ENCODE measurements at regions not wholly inside any gene's neighbourhood (a gene's known extent, or its start where the extent isn't known, plus 50 kb on each side); places are given as distances from the start of the nearest gene placed in this dataset.
A peak's percentile ranks its signal among the peaks of the same experiment; 100 is the strongest.

DNA sequence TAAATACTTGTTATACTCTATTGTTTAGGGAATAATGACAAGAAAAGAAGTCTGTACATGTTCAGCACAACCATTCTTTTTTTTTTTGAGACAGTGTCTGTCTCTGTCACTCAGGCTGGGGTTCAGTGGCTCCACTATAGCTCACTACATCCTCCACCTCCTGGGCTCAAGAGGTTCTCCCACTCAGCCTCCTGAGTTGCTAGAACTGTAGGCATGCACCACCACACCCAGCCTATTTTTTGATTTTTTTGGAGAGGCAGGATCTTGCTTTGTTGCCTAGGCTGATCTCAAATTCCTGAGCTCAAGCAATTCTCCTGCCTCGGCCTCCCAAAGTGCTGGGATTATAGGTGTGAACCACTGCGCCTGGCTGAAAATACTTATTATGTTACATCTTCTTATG is 250.0 kb downstream of the MIAT start:
- WGBS, 10 experiments: 67 to 100% (median 96%) methylated on average over 1 to 2 of the region's 2 CpGs; no CpG with 5 or more reads in 4 of the 10 experiments
- H3K27ac ChIP-seq: no peak overlapping the region
- H3K4me3 ChIP-seq: no peak overlapping the region
- in situ Hi-C loops (cut with MboI; ENCODE audit: low pct_unique_long_range_greater_than_20kb in 2 of 9, low sequenced_read_pairs in 9 of 9, unreplicated experiment in 9 of 9): no loop called here
- ATAC-seq (replicated peaks in 6 of 8): no peak
- peaks cover 22 to 55% of the 10 kb centered on the region in 2 donors for H3K4me1 ChIP-seq (replicated peaks in 1 of 2)

DNA sequence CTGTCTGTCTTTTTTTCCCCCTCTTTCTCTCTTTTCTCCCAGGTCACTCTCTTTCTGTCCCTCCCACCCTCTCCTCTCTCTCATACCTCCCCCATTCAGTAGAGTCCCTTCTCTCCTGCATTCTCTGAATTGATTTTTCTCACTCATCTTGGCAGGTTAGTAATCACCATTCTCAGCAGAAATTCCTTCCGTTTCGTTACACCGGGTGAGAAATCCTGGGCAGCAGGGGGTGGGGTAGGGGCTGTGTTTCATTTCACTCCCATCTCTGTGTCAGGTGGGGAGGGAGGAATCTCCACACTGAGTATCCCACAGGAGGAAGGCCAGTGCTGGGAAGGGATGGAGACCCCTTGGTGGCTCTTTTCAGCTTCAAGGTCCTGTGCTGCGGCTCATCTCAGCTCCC is 253.5 kb downstream of the MIAT start:
- in situ Hi-C loops (cut with MboI; ENCODE audit: low pct_unique_long_range_greater_than_20kb in 2 of 9, low sequenced_read_pairs in 9 of 9, unreplicated experiment in 9 of 9): no loop called here
- peak in 5 of 8 experiments; percentile 29 to 61 (median 57) for ATAC-seq (replicated peaks in 6 of 8)
- Histone ChIP-seq H3K4me3 (no peak overlapping the region), H3K27ac (peak overlapping the region in 1 of 2 donors; percentile 37), H3K4me1 (replicated peaks in 1 of 2) (peaks cover 30 to 60% of the 10 kb centered on the region in 2 donors)
- 58 to 100% (median 80%) methylated on average over 1 to 3 of the region's 4 CpGs; no CpG with 5 or more reads in 5 of the 10 experiments for WGBS, 10 experiments

DNA sequence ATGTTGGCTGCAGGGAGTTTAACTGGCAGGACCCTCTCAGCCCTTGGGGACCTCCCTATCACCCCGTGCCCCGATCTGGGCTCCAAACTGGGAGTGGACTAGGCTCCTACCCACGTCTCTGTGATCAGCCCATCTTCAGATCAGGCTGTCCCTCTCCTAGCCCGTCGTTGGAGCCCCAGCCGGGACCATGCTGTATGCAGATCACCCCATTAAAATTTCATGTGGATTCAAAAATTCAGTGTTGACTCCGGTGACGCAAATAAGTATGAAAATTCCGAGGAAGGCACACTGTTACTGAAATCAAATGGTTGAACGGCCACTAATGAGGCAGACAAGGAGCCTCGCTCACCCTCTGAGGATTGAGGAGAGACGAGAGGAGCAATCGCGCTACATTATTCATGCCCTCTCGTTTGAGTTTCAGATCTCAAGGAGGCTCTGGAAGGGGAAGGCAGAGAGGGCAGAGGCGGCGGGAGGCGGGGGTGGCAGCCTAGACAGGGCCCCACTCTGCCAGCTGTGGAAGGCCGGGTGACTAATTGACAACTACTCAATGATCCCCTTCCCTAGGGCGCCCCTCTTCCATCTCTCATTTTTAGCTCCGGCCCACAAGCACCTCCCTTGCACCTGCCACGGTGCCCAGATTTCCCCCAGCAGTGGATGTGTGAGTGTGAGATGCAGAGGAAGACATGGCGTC is 255.4 kb downstream of the MIAT start:
- WGBS, 10 experiments: 0 to 67% (median 40%) methylated on average over 1 to 7 of the region's 23 CpGs; no CpG with 5 or more reads in 3 of the 10 experiments
- peaks cover 30 to 47% of the 10 kb centered on the region in 2 donors for H3K4me1 ChIP-seq (replicated peaks in 1 of 2)
- H3K4me3 ChIP-seq: no peak overlapping the region
- ATAC-seq (replicated peaks in 6 of 8): peak; percentile 52 to 95 (median 74)
- no peak overlapping the region for H3K27ac ChIP-seq
- in situ Hi-C loops (cut with MboI; ENCODE audit: low pct_unique_long_range_greater_than_20kb in 2 of 9, low sequenced_read_pairs in 9 of 9, unreplicated experiment in 9 of 9): no loop called here

DNA sequence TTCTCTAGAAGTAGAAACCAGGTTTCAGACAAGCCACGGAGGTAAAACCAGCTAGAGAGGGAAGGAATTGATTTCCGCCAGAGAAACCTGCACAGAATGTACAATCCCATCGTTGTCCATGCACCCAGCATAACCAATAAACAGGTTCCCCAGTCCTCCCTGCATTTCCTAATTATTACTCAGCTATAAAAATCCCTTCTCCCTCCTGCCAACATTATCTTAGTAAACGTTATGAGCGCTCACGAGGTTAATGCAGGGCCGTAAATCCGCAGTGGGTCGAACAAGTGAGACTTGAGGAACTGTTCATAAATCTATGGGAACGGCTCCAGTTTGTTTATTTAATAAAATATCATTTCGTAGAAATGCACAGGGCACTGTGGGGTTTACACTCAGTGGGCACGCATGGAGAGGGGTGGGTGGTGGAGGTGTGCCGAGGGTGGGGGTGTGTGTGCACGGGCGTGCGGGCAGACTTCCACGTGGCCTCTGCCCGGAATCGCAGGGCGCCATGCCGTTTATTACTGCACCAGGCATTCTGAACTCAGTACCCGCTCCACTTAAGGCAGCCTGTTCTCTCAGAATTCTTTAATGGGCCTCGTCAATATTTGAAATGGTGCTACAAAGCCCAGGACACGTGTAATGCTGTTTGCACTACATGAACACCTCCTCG is 257.3 kb downstream of the MIAT start:
- ATAC-seq (replicated peaks in 6 of 8): peak in 5 of 8 experiments; percentile 5 to 73 (median 17)
- Histone ChIP-seq H3K4me1 (replicated peaks in 1 of 2) (peaks cover 30 to 47% of the 10 kb centered on the region in 2 donors), H3K27ac (peak overlapping the region in 1 of 2 donors; percentile 63), H3K4me3 (no peak overlapping the region)
- WGBS, 10 experiments: 45 to 91% (median 78%) methylated on average over 2 to 10 of the region's 25 CpGs; no CpG with 5 or more reads in 1 of the 10 experiments
- in situ Hi-C loops (cut with MboI; ENCODE audit: low pct_unique_long_range_greater_than_20kb in 2 of 9, low sequenced_read_pairs in 9 of 9, unreplicated experiment in 9 of 9): no loop called here

DNA sequence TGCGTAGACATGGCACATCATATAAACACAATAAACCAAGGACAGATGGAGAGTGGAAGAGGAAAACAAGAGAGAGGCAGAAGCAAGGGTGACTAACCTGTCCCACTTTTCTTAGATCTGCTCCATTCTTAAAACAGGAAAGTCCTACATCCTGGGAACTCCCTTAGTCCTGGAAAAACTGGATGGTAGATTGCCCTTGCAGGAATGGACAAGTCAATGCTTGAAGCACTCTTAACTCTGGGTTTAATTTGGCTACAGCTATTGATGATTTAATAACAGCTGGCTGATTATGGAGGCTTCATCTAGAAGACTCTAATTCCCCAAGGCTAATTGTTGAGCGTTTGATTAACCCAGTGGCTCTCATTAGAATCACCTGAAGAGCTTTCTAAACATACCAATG is 258.8 kb downstream of the MIAT start:
- no peak overlapping the region for H3K27ac ChIP-seq
- H3K4me1 ChIP-seq (replicated peaks in 1 of 2): peaks cover 24 to 37% of the 10 kb centered on the region in 2 donors
- ATAC-seq (replicated peaks in 6 of 8): no peak
- H3K4me3 ChIP-seq: no peak overlapping the region
- in situ Hi-C loops (cut with MboI; ENCODE audit: low pct_unique_long_range_greater_than_20kb in 2 of 9, low sequenced_read_pairs in 9 of 9, unreplicated experiment in 9 of 9): no loop called here
- 59 to 100% (median 86%) methylated on average over 1 to 2 of the region's 2 CpGs; no CpG with 5 or more reads in 4 of the 10 experiments for WGBS, 10 experiments

DNA sequence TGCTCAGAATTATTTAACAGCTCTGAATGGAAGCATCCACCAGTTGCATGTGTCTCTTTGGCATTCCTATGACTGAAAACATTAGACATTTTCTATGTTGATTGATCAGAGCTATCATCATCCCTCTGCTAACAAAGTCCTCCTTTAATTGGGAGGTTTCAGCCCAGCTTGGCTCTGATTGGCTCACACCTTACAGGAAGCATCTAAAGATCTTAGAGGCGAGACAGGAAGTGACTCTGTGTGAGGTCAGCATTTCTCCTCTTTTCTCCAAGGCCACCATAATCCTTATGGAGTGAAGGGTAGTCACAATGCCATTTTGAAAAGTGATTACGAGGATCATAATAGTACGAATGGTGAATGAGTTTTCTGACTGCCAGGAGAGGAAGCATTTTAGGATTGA is 260.8 kb downstream of the MIAT start:
- ATAC-seq (replicated peaks in 6 of 8): peak in 7 of 8 experiments; percentile 32 to 81 (median 58)
- Histone ChIP-seq H3K27ac (no peak overlapping the region), H3K4me3 (no peak overlapping the region), H3K4me1 (replicated peaks in 1 of 2) (peaks cover 27 to 35% of the 10 kb centered on the region in 2 donors)
- WGBS, 10 experiments: 94 to 100% (median 100%) methylated on average over 1 to 3 of the region's 3 CpGs; no CpG with 5 or more reads in 6 of the 10 experiments
- in situ Hi-C loops (cut with MboI; ENCODE audit: low pct_unique_long_range_greater_than_20kb in 2 of 9, low sequenced_read_pairs in 9 of 9, unreplicated experiment in 9 of 9): no loop called here

DNA sequence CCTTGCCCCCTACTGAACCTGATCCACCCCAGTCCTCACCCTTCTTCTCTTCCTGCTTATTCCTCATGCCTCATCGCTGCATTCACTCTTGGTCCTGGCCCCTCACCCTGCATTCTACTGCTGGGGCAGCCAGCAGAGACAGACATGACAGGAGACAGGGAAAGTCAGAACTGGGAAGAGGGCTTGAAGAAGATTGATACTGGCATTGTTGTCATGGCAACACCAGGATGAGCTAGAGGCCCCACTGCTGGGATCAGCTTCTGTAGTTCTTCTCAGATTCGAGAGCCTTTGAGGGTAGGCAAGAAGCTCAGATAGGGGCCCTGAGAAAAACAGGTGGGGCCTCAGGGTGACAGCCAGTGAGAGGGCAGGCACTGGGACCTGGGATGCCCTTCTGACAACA is 264.3 kb downstream of the MIAT start:
- no peak overlapping the region for H3K4me3 ChIP-seq
- peaks cover 26 to 34% of the 10 kb centered on the region in 2 donors for H3K4me1 ChIP-seq (replicated peaks in 1 of 2)
- no peak overlapping the region for H3K27ac ChIP-seq
- 8 to 100% (median 52%) methylated on average over 1 to 2 of the region's 2 CpGs; no CpG with 5 or more reads in 6 of the 10 experiments for WGBS, 10 experiments
- in situ Hi-C loops (cut with MboI; ENCODE audit: low pct_unique_long_range_greater_than_20kb in 2 of 9, low sequenced_read_pairs in 9 of 9, unreplicated experiment in 9 of 9): no loop called here
- ATAC-seq (replicated peaks in 6 of 8): peak in 5 of 8 experiments; percentile 83 to 95 (median 92)

DNA sequence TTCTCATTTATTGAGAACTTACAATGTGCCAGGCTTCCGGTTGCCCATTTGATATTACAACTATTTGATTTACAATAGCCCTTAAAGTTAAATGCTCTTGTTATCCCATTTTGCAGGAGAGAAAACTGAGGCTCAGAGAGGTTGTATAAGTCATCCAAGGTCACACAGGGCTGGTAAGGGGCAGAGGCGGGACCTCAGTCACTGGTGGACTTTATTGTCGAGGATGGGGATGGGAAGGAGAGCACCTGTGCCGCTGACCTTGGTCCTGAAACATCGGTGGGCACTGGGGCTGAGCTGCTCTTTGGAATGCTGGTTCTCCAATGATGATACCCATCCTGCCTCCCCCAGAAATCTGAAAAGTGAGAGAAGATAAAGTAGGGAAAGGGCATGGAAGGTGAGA is 265.4 kb downstream of the MIAT start:
- 8 to 100% (median 47%) methylated on average over 1 to 5 of the region's 5 CpGs; no CpG with 5 or more reads in 2 of the 10 experiments for WGBS, 10 experiments
- no peak overlapping the region for H3K4me3 ChIP-seq
- in situ Hi-C loops (cut with MboI; ENCODE audit: low pct_unique_long_range_greater_than_20kb in 2 of 9, low sequenced_read_pairs in 9 of 9, unreplicated experiment in 9 of 9): no loop called here
- H3K4me1 ChIP-seq (replicated peaks in 1 of 2): peaks cover 26 to 34% of the 10 kb centered on the region in 2 donors
- no peak overlapping the region for H3K27ac ChIP-seq
- no peak for ATAC-seq (replicated peaks in 6 of 8)

DNA sequence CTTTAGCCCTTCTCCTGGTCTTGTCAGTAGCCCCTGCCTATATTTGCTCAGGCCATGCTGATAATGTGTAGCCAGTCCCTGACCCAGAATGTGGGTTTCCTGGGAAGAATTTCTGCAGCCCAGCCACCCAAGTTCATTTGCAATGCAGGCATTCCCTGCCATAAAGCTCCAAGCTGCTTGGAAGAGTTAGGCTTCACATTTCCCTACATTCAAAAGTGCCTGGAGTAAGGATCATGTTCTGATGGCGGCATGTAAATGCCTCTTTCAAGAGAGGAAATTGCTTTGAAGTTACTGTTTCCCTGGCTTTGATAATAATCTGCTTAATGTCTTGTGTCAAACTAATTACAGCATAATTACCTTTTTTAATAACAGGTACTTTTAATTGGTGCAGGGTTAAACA is 266.1 kb downstream of the MIAT start:
- in situ Hi-C loops (cut with MboI; ENCODE audit: low pct_unique_long_range_greater_than_20kb in 2 of 9, low sequenced_read_pairs in 9 of 9, unreplicated experiment in 9 of 9): no loop called here
- WGBS, 10 experiments: 0 to 50% (median 25%) methylated on average over 1 of the region's 1 CpG; no CpG with 5 or more reads in 2 of the 10 experiments
- Histone ChIP-seq H3K4me1 (replicated peaks in 1 of 2) (peaks cover 26 to 34% of the 10 kb centered on the region in 2 donors), H3K27ac (no peak overlapping the region), H3K4me3 (no peak overlapping the region)
- peak in 3 of 8 experiments; percentile 55 to 95 (median 69) for ATAC-seq (replicated peaks in 6 of 8)

DNA sequence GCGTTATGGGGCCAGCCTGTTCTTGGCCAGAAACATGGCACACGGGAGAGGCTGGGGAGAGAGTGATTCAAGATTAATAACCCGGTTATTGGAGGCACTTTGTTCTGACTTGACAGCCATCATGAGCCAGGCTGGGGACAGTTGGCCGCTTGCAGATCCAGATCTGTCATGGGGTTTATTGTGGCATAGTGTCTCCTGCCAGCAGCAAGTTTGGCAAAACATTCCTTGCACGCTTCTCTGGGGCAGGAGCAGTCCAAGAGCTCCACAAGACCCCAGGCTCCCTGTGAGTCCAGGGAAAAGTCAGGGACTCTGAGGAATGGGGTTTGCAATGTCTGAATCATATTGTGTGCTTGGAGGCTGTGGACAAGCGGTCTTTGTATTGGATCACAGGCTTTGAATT is 270.4 kb downstream of the MIAT start:
- no peak for ATAC-seq (replicated peaks in 6 of 8)
- in situ Hi-C loops (cut with MboI; ENCODE audit: low pct_unique_long_range_greater_than_20kb in 2 of 9, low sequenced_read_pairs in 9 of 9, unreplicated experiment in 9 of 9): no loop called here
- Histone ChIP-seq H3K27ac (no peak overlapping the region), H3K4me1 (replicated peaks in 1 of 2) (peaks cover 11 to 21% of the 10 kb centered on the region in 2 donors), H3K4me3 (no peak overlapping the region)
- 40 to 83% (median 65%) methylated on average over 1 to 5 of the region's 6 CpGs; no CpG with 5 or more reads in 4 of the 10 experiments for WGBS, 10 experiments

DNA sequence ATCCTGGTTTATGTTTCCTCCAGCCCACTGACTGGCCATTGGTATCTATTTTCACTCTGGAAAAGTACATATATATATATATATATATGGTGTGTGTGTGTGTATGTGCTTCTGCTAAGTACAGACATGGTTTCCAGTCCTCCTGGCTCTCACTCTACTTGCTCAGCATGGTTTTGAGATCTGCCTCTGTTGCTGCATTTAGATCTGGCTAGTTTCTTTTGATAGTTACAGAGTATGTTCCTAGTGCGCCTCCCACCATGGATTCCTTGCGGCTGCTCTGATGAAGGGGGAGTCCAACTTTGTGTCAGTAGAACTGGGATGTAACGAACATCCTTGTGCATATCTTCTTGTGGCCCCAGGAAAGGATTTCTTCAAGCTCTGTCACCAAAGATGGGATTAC is 274.1 kb downstream of the MIAT start:
- H3K4me1 ChIP-seq (replicated peaks in 1 of 2): no peaks in the 10 kb centered on the region
- WGBS, 10 experiments: 83 to 100% (median 100%) methylated on average over 1 to 2 of the region's 3 CpGs; no CpG with 5 or more reads in 7 of the 10 experiments
- no peak overlapping the region for H3K27ac ChIP-seq
- no peak for ATAC-seq (replicated peaks in 6 of 8)
- no peak overlapping the region for H3K4me3 ChIP-seq
- in situ Hi-C loops (cut with MboI; ENCODE audit: low pct_unique_long_range_greater_than_20kb in 2 of 9, low sequenced_read_pairs in 9 of 9, unreplicated experiment in 9 of 9): no loop called here

DNA sequence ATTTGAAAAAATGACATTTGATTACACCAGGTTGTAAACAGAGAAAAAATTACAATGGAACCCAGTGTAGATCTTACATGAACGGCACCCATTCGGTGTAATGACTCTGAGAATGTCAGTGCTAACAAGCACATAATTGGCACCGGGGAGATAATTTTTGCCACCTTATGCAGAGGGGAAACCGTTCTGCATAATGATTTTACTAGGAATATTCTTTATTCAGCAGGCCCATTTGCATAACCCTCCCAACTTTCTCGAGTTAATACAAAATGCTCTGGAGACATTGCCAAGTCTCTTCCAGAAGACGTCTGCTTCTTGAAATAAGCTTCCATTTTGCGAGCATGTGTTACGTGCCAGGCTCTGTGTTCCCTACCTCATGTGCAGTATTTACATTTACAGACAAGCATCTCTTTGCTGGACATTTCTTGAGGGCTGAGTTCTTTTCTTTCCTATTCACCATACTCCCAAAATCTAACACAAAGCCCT is 275.8 kb downstream of the MIAT start:
- ATAC-seq (replicated peaks in 6 of 8): peak in 3 of 8 experiments; percentile 31 to 95 (median 69)
- in situ Hi-C loops (cut with MboI; ENCODE audit: low pct_unique_long_range_greater_than_20kb in 2 of 9, low sequenced_read_pairs in 9 of 9, unreplicated experiment in 9 of 9): no loop called here
- H3K4me3 ChIP-seq: no peak overlapping the region
- no peaks in the 10 kb centered on the region for H3K4me1 ChIP-seq (replicated peaks in 1 of 2)
- no peak overlapping the region for H3K27ac ChIP-seq
- 0 to 100% (median 85%) methylated on average over 2 to 8 of the region's 8 CpGs; no CpG with 5 or more reads in 1 of the 10 experiments for WGBS, 10 experiments

DNA sequence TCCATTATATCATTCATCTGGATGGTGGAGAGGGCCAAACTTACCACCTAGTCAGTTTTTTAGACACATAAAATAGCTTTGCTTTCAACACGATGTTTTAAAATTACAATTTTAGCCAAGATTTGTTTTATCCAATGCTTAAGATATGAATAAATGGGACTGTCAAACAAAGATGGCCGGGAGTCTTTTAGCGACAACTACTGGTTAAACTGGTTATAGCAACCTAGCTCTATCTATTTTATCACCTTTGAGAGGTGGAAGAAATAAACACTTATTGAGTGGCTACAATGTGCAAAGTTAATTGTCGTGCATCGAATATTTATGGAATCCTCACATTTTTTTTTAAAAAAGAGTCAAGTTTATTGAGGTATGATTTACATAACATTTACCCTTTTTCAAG is 279.8 kb downstream of the MIAT start:
- H3K4me3 ChIP-seq: no peak overlapping the region
- WGBS, 10 experiments: 31 to 97% (median 82%) methylated on average over 2 to 5 of the region's 5 CpGs
- ATAC-seq (replicated peaks in 6 of 8): no peak
- in situ Hi-C loops (cut with MboI; ENCODE audit: low pct_unique_long_range_greater_than_20kb in 2 of 9, low sequenced_read_pairs in 9 of 9, unreplicated experiment in 9 of 9): no loop called here
- H3K27ac ChIP-seq: no peak overlapping the region
- peaks cover 7 to 20% of the 10 kb centered on the region in 2 donors for H3K4me1 ChIP-seq (replicated peaks in 1 of 2)

All from motor neuron (in vitro differentiated cells).